MM.1S (cell line): ENCODE measurements at regions not wholly inside any gene's neighbourhood (a gene's known extent, or its start where the extent isn't known, plus 50 kb on each side); places are given as distances from the start of the nearest gene placed in this dataset.

Experiments used
- DNase-seq: peaks from one replicate; pipeline ENCODE4 v3.0.0-alpha.2; 2015
- H2AFZ ChIP-seq: fragments of 300-600 bp; sonication (generic); 2 replicates; pipeline ENCODE4 v1.6.0; 2016; ENCODE audit warnings: antibody characterized with exemption, low read length
- H3F3A ChIP-seq: fragments of 300-600 bp; sonication (generic); 2 replicates; pipeline ENCODE4 v1.6.1; 2016; ENCODE audit warnings: mild to moderate bottlenecking, antibody characterized with exemption, low read length, moderate library complexity, mixed read lengths; ENCODE audit not compliant: insufficient read depth
- H3K27ac ChIP-seq: fragments of 300-600 bp; sonication (generic); 2 replicates; pipeline ENCODE4 v1.5.1; 2016; ENCODE audit warnings: mild to moderate bottlenecking, low read length
- H3K27me3 ChIP-seq: fragments of 300-600 bp; sonication (generic); replicated peaks from 2 replicates; pipeline ENCODE4 v1.6.0; 2016; ENCODE audit warnings: low read length; ENCODE audit not compliant: insufficient read depth
- H3K36me3 ChIP-seq: fragments of 300-600 bp; sonication (generic); replicated peaks from 2 replicates; pipeline ENCODE4 v1.6.1; 2016; ENCODE audit warnings: mild to moderate bottlenecking, low read length, mixed read lengths; ENCODE audit not compliant: insufficient read depth
- H3K4me1 ChIP-seq: fragments of 300-600 bp; sonication (generic); 2 replicates; pipeline ENCODE4 v1.6.1; 2016; ENCODE audit warnings: low read length, mixed read lengths
- H3K4me2 ChIP-seq: fragments of 300-600 bp; sonication (generic); 2 replicates; pipeline ENCODE4 v1.6.0; 2016; ENCODE audit warnings: low read depth, low read length
- H3K4me3 ChIP-seq: fragments of 300-600 bp; sonication (generic); 2 replicates; pipeline ENCODE4 v1.5.1; 2016; ENCODE audit warnings: low read length, mixed read lengths
- H3K79me2 ChIP-seq: fragments of 300-600 bp; sonication (generic); 2 replicates; pipeline ENCODE4 v1.6.1; 2016; ENCODE audit warnings: mixed run types, low read length, mixed read lengths
- H3K9ac ChIP-seq: fragments of 300-600 bp; sonication (generic); 2 replicates; pipeline ENCODE4 v1.6.1; 2016; ENCODE audit warnings: low read length, mixed read lengths
- H3K9me2 ChIP-seq: fragments of 300-600 bp; sonication (generic); replicated peaks from 2 replicates; pipeline ENCODE4 v1.6.1; 2016; ENCODE audit warnings: mild to moderate bottlenecking, low read length, mixed read lengths; ENCODE audit not compliant: insufficient read depth
- H3K9me3 ChIP-seq: fragments of 300-600 bp; sonication (generic); replicated peaks from 2 replicates; pipeline ENCODE4 v1.6.1; 2016; ENCODE audit warnings: mild to moderate bottlenecking, low read length, mixed read lengths; ENCODE audit not compliant: insufficient read depth
- H4K20me1 ChIP-seq: fragments of 300-600 bp; sonication (generic); 2 replicates; pipeline ENCODE4 v1.6.1; 2016; ENCODE audit warnings: mild to moderate bottlenecking, low read length, moderate library complexity, mixed read lengths; ENCODE audit not compliant: insufficient read depth
- CTCF ChIP-seq: fragments of 300-600 bp; sonication (generic); IDR thresholded peaks from 2 replicates; pipeline ENCODE4 v1.5.1; 2016; ENCODE audit warnings: antibody characterized with exemption, low read length, mixed read lengths
- EZH2 ChIP-seq: fragments of 300-600 bp; sonication (generic); optimal IDR thresholded peaks from 2 replicates; pipeline ENCODE3; 2017; ENCODE audit warnings: low read depth, mild to moderate bottlenecking, antibody characterized with exemption, low read length, mixed read lengths
- EZH2phosphoT487 ChIP-seq: fragments of 300-600 bp; sonication (generic); IDR thresholded peaks from 2 replicates; pipeline ENCODE4 v1.6.1; 2018; ENCODE audit warnings: antibody characterized with exemption, low read length

GRCh38 chr2:156001851-156002250 is 330.7 kb downstream of the NR4A2 start:
- Histone ChIP-seq H3K27ac (no peak overlapping the region), H3K4me1 (peaks cover 4% of the 10 kb centered on the region; the same call in 1 of the 2 replicates), H3K27me3 (no peaks in the 10 kb centered on the region), H3K36me3 (no peaks in the 10 kb centered on the region), H3K4me2 (no peak overlapping the region), H4K20me1 (no peaks in the 10 kb centered on the region), H3K9me3 (no peaks in the 10 kb centered on the region), H3K4me3 (no peak overlapping the region), H3K9ac (no peak overlapping the region), H3K9me2 (no peaks in the 10 kb centered on the region), H2AFZ (no peak overlapping the region), H3F3A (no peaks in the 10 kb centered on the region), H3K79me2 (no peaks in the 10 kb centered on the region)
- no peak for DNase-seq
- no peak for TF ChIP-seq EZH2
- TF ChIP-seq CTCF: no peak
- TF ChIP-seq EZH2phosphoT487: no peak

GRCh38 chr2:155997538-155997937 is 335.0 kb downstream of the NR4A2 start:
- no peak for TF ChIP-seq CTCF
- Histone ChIP-seq H3F3A (no peaks in the 10 kb centered on the region), H3K9me2 (no peaks in the 10 kb centered on the region), H4K20me1 (no peaks in the 10 kb centered on the region), H3K27me3 (no peaks in the 10 kb centered on the region), H3K4me1 (no peaks in the 10 kb centered on the region), H3K27ac (no peak overlapping the region), H3K4me2 (no peak overlapping the region), H3K9ac (no peak overlapping the region), H3K79me2 (no peaks in the 10 kb centered on the region), H3K36me3 (no peaks in the 10 kb centered on the region), H2AFZ (no peak overlapping the region), H3K4me3 (no peak overlapping the region), H3K9me3 (no peaks in the 10 kb centered on the region)
- no peak for DNase-seq

GRCh38 chr2:155994315-155994714 is 338.2 kb downstream of the NR4A2 start:
- Histone ChIP-seq H3K4me1 (no peaks in the 10 kb centered on the region), H3K9me3 (no peaks in the 10 kb centered on the region), H3K9me2 (no peaks in the 10 kb centered on the region), H4K20me1 (no peaks in the 10 kb centered on the region), H2AFZ (no peak overlapping the region), H3K4me3 (no peak overlapping the region), H3K36me3 (no peaks in the 10 kb centered on the region), H3K79me2 (no peaks in the 10 kb centered on the region), H3K27ac (no peak overlapping the region), H3F3A (no peaks in the 10 kb centered on the region), H3K9ac (no peak overlapping the region), H3K4me2 (no peak overlapping the region), H3K27me3 (no peaks in the 10 kb centered on the region)
- DNase-seq: no peak
- no peak for TF ChIP-seq EZH2
- no peak for TF ChIP-seq CTCF
- TF ChIP-seq EZH2phosphoT487: no peak

- Histone ChIP-seq H3K9ac (no peak overlapping the region), H3K27ac (no peak overlapping the region), H3K79me2 (no peaks in the 10 kb centered on the region), H3K9me2 (no peaks in the 10 kb centered on the region), H3K4me1 (no peaks in the 10 kb centered on the region), H4K20me1 (no peaks in the 10 kb centered on the region), H3K9me3 (no peaks in the 10 kb centered on the region), H3K27me3 (no peaks in the 10 kb centered on the region), H3K4me3 (no peak overlapping the region), H2AFZ (no peak overlapping the region), H3K4me2 (no peak overlapping the region), H3K36me3 (no peaks in the 10 kb centered on the region), H3F3A (no peaks in the 10 kb centered on the region)
- TF ChIP-seq EZH2 (no peak), CTCF (no peak)
- no peak for DNase-seq
These were observed 348.7 kb downstream of the NR4A2 start for GRCh38 chr2:155983845-155984244.
